ENCODE measurements at regions not wholly inside any gene's neighbourhood (a gene's known extent, or its start where the extent isn't known, plus 50 kb on each side); places are given as distances from the start of the nearest gene placed in this dataset.

- no peak for FAIRE-seq
Observed at GRCh38 chr2:234592541-234592940, 95.7 kb upstream of the ARL4C start.

- FAIRE-seq = no peak
Observed at GRCh38 chr2:234590076-234590475, 93.2 kb upstream of the ARL4C start.

- no peak for FAIRE-seq
Observed at GRCh38 chr2:234588054-234588430, 91.2 kb upstream of the ARL4C start.

- no peak for FAIRE-seq
Observed at GRCh38 chr2:234587341-234588053, 90.6 kb upstream of the ARL4C start.

- FAIRE-seq = no peak
Observed at GRCh38 chr2:234583331-234583730, 86.5 kb upstream of the ARL4C start.

- FAIRE-seq = no peak
Observed at GRCh38 chr2:234580686-234581085, 83.8 kb upstream of the ARL4C start.

GRCh38 chr2:234579231-234579962 is 82.5 kb upstream of the ARL4C start:
- FAIRE-seq = no peak

- no peak for FAIRE-seq
Observed at GRCh38 chr2:234578389-234578788, 81.5 kb upstream of the ARL4C start.

- no peak for FAIRE-seq
Observed at GRCh38 chr2:234577191-234577590, 80.3 kb upstream of the ARL4C start.

GRCh38 chr2:234571620-234572407 is 74.9 kb upstream of the ARL4C start:
- FAIRE-seq = no peak

- no peak for FAIRE-seq
Observed at GRCh38 chr2:234570476-234570875, 73.6 kb upstream of the ARL4C start.

- no peak for FAIRE-seq
Observed at GRCh38 chr2:234569776-234570430, 73.0 kb upstream of the ARL4C start.

- FAIRE-seq = no peak
Observed at GRCh38 chr2:234566622-234567021, 69.7 kb upstream of the ARL4C start.

- no peak for FAIRE-seq
Observed at GRCh38 chr2:234565842-234566619, 69.2 kb upstream of the ARL4C start.

- FAIRE-seq = no peak
Observed at GRCh38 chr2:234565201-234565600, 68.3 kb upstream of the ARL4C start.

- FAIRE-seq = no peak
Observed at GRCh38 chr2:234564699-234565098, 67.8 kb upstream of the ARL4C start.

- no peak for FAIRE-seq
Observed at GRCh38 chr2:234559609-234560008, 62.7 kb upstream of the ARL4C start.

- FAIRE-seq = no peak
Observed at GRCh38 chr2:234558642-234559041, 61.8 kb upstream of the ARL4C start.

GRCh38 chr2:234556848-234557573 is 60.1 kb upstream of the ARL4C start:
- FAIRE-seq = no peak

GRCh38 chr2:234555616-234556249 is 58.9 kb upstream of the ARL4C start:
- no peak for FAIRE-seq

GRCh38 chr2:234555161-234555560 is 58.3 kb upstream of the ARL4C start:
- FAIRE-seq = no peak

Measured in G401.6 (cell line).